ENCODE measurements at regions not wholly inside any gene's neighbourhood (a gene's known extent, or its start where the extent isn't known, plus 50 kb on each side); places are given as distances from the start of the nearest gene placed in this dataset.
A peak's percentile ranks its signal among the peaks of the same experiment; 100 is the strongest.

DNA sequence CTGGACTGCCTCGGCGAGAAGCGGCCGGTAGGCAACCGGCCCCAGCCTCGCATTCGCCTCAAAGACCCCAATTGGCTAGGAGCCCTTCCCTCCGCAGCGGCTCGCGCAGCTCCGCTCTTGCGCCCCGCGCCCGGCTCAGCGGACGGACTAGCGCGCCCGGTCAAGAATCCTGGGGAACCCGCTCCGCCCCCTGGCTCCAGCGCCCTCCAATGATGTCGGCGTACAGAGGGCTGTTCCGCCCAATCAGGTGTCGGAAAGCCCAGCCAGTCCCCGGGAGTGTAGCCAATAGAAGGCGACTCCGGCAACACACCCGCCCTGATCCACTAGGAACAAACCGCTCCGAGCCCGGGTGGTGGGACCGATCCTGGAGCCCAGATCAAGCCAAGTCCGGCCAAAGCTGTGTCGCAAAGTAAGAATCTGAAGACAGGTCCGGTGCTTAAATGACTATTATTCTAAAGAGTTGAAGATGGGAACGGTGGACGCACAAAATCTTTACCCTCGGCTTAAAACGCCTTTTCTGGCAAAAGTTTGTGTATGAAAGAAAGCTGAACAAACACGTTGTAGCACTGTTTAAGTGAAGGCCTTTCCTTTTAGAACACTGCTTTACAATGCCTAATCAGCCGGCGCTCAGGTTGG lies 132.2 kb downstream of the OGFRL1 start:
- H3K9me3 Mint-ChIP-seq = peaks cover 2% of the 10 kb centered on the region
- H3K27ac ChIP-seq = no peak overlapping the region

DNA sequence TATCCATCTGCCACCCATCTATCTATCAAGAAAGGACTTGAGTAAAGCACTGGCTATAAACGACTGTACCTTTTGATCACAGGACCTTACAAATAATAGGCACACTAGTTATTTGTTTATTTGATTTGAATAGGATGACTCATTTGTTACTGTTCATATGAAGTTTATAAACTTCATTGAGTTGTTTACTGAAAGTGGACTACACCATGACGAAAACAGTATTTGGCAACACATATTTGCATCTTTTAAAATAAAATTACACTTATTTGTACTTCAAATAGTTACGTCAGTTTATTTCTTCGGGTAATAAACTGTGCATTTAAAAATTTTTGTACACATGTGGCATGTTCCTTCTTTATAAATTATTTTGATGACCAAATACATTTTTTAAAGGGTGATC lies 133.0 kb downstream of the OGFRL1 start:
- no peak for DNase-seq (ENCODE audit: low spot score)
- H3K36me3 ChIP-seq = no peaks in the 10 kb centered on the region
- H3K9me3 Mint-ChIP-seq = peaks cover 2% of the 10 kb centered on the region
- H3K27ac ChIP-seq = no peak overlapping the region
- no peaks in the 10 kb centered on the region for H3K9me3 ChIP-seq (ENCODE audit: low read depth)
- H3K27me3 Mint-ChIP-seq (ENCODE audit: insufficient read depth, low read depth) = peaks cover 2% of the 10 kb centered on the region
- H3F3A ChIP-seq (ENCODE audit: low read depth) = peaks cover 20% of the 10 kb centered on the region
- H3K27ac Mint-ChIP-seq = no peak overlapping the region
- peaks cover 9% of the 10 kb centered on the region for H4K20me1 ChIP-seq (ENCODE audit: low read depth)
- H3K27me3 ChIP-seq = peaks cover 33% of the 10 kb centered on the region
- H3K4me3 ChIP-seq = no peak overlapping the region
- H3K4me3 Mint-ChIP-seq = peak overlapping the region; percentile 90
- H3K36me3 Mint-ChIP-seq = peaks cover 11% of the 10 kb centered on the region
- H2AFZ ChIP-seq (replicated peaks) = no peak overlapping the region
- peaks cover 29% of the 10 kb centered on the region for H3K4me1 Mint-ChIP-seq
- H3K4me1 ChIP-seq = peaks cover 5% of the 10 kb centered on the region
- TF ChIP-seq EZH2 (IDR thresholded peaks at IDR 0.05) (no peak), EZH2phosphoT487 (IDR thresholded peaks at IDR 0.05) (no peak)
- TF ChIP-seq, protein P1, sequence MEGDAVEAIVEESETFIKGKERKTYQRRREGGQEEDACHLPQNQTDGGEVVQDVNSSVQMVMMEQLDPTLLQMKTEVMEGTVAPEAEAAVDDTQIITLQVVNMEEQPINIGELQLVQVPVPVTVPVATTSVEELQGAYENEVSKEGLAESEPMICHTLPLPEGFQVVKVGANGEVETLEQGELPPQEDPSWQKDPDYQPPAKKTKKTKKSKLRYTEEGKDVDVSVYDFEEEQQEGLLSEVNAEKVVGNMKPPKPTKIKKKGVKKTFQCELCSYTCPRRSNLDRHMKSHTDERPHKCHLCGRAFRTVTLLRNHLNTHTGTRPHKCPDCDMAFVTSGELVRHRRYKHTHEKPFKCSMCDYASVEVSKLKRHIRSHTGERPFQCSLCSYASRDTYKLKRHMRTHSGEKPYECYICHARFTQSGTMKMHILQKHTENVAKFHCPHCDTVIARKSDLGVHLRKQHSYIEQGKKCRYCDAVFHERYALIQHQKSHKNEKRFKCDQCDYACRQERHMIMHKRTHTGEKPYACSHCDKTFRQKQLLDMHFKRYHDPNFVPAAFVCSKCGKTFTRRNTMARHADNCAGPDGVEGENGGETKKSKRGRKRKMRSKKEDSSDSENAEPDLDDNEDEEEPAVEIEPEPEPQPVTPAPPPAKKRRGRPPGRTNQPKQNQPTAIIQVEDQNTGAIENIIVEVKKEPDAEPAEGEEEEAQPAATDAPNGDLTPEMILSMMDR (IDR thresholded peaks at IDR 0.05) = no peak
- H3K79me2 ChIP-seq (ENCODE audit: low read depth) = no peaks in the 10 kb centered on the region
- no peak overlapping the region for H3K9ac ChIP-seq
- no peak overlapping the region for H3K4me2 ChIP-seq

More for the DNA sequence above, 132.2 kb downstream of the OGFRL1 start:
- H3K27me3 ChIP-seq = peaks cover 33% of the 10 kb centered on the region
- DNase-seq (ENCODE audit: low spot score) = peak; percentile 95
- TF ChIP-seq EZH2phosphoT487 (IDR thresholded peaks at IDR 0.05) = no peak
- TF ChIP-seq, protein P1 (IDR thresholded peaks at IDR 0.05) = no peak
- TF ChIP-seq EZH2 (IDR thresholded peaks at IDR 0.05) = no peak
- peaks cover 9% of the 10 kb centered on the region for H4K20me1 ChIP-seq (ENCODE audit: low read depth)
- Mint-ChIP-seq H3K4me1 (peaks cover 24% of the 10 kb centered on the region), H3K27me3 (ENCODE audit: insufficient read depth, low read depth) (peaks cover 2% of the 10 kb centered on the region), H3K27ac (peak overlapping the region; percentile 98), H3K4me3 (peak overlapping the region; percentile 90), H3K36me3 (peaks cover 17% of the 10 kb centered on the region)
- no peaks in the 10 kb centered on the region for H3K9me3 ChIP-seq (ENCODE audit: low read depth)
- peak overlapping the region; percentile 97 for H2AFZ ChIP-seq (replicated peaks)
- H3K9ac ChIP-seq = no peak overlapping the region
- H3K79me2 ChIP-seq (ENCODE audit: low read depth) = no peaks in the 10 kb centered on the region
- H3K4me1 ChIP-seq = peaks cover 5% of the 10 kb centered on the region
- peaks cover 20% of the 10 kb centered on the region for H3F3A ChIP-seq (ENCODE audit: low read depth)
- H3K4me2 ChIP-seq = peak overlapping the region; percentile 86
- H3K36me3 ChIP-seq = no peaks in the 10 kb centered on the region
- peak overlapping the region; percentile 82 for H3K4me3 ChIP-seq

DNA sequence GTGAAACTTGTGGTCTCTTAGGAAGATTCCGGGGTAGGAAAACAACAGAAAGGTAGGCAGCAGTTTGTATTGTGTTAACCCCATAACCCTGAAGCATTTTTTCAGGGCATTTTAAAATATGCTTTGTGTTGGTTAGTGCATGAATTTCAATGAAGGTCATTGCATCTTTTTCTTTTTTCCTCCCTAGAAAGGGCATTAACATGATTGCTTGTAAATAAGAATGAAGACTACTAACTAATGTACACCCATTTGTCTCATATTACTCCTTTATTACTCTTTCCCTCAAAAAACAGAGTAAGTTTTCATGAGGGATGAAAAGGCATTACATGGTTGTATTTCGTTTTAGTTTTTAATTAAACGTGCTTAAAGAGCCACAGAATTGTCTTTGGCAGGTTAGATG lies 141.4 kb downstream of the OGFRL1 start:
- H3K9ac ChIP-seq = no peak overlapping the region
- no peak overlapping the region for H2AFZ ChIP-seq (replicated peaks)

More for the DNA sequence above, 141.4 kb downstream of the OGFRL1 start:
- H3K36me3 ChIP-seq = no peaks in the 10 kb centered on the region
- no peak overlapping the region for H3K4me2 ChIP-seq
- no peaks in the 10 kb centered on the region for H3K9me3 ChIP-seq (ENCODE audit: low read depth)
- no peaks in the 10 kb centered on the region for H3K27me3 Mint-ChIP-seq (ENCODE audit: insufficient read depth, low read depth)
- no peaks in the 10 kb centered on the region for H3K27me3 ChIP-seq
- H3K9me3 Mint-ChIP-seq = no peaks in the 10 kb centered on the region
- no peaks in the 10 kb centered on the region for H3K36me3 Mint-ChIP-seq
- TF ChIP-seq EZH2 (IDR thresholded peaks at IDR 0.05) = no peak
- TF ChIP-seq EZH2phosphoT487 (IDR thresholded peaks at IDR 0.05) = no peak
- TF ChIP-seq, protein P1 (IDR thresholded peaks at IDR 0.05) = no peak
- H3K79me2 ChIP-seq (ENCODE audit: low read depth) = no peaks in the 10 kb centered on the region
- no peaks in the 10 kb centered on the region for H4K20me1 ChIP-seq (ENCODE audit: low read depth)
- H3K4me3 ChIP-seq = no peak overlapping the region
- no peak overlapping the region for H3K4me3 Mint-ChIP-seq
- no peaks in the 10 kb centered on the region for H3K4me1 ChIP-seq
- H3K27ac Mint-ChIP-seq = no peak overlapping the region
- H3K4me1 Mint-ChIP-seq = peaks cover 8% of the 10 kb centered on the region
- H3F3A ChIP-seq (ENCODE audit: low read depth) = no peaks in the 10 kb centered on the region
- H3K27ac ChIP-seq = no peak overlapping the region
- DNase-seq (ENCODE audit: low spot score) = no peak

Measured in neural progenitor cell (in vitro differentiated cells).